M059J (cell line): ENCODE measurements at regions not wholly inside any gene's neighbourhood (a gene's known extent, or its start where the extent isn't known, plus 50 kb on each side); places are given as distances from the start of the nearest gene placed in this dataset.
"Not testable (repeated sequence)": the region's sequence is repeated elsewhere in the genome, so short reads cannot be mapped to it uniquely, and the experiment has no call there.

Experiments used
- DNase-seq: peaks from one replicate; pipeline ENCODE4 v3.0.0-alpha.2; 2012; ENCODE audit warnings: low read depth

GRCh38 chr7:131937868-131938267 is 381.4 kb upstream of the PODXL start:
- no peak for DNase-seq

- DNase-seq = no peak
Observed at GRCh38 chr7:131935180-131935579, 378.8 kb upstream of the PODXL start.

GRCh38 chr7:131934452-131934851 is 378.0 kb upstream of the PODXL start:
- no peak for DNase-seq

GRCh38 chr7:131933751-131934289 is 377.4 kb upstream of the PODXL start:
- DNase-seq = no peak

GRCh38 chr7:131933219-131933618 is 376.8 kb upstream of the PODXL start:
- not testable (repeated sequence) for DNase-seq

- no peak for DNase-seq
Observed at GRCh38 chr7:131932271-131932670, 375.8 kb upstream of the PODXL start.

- DNase-seq = peak; percentile 35
Observed at GRCh38 chr7:131931370-131931769, 374.9 kb upstream of the PODXL start.

GRCh38 chr7:131929632-131930031 is 373.2 kb upstream of the PODXL start:
- no peak for DNase-seq

- no peak for DNase-seq
Observed at GRCh38 chr7:131927770-131928423, 371.5 kb upstream of the PODXL start.

- no peak for DNase-seq
Observed at GRCh38 chr7:131925636-131926035, 369.2 kb upstream of the PODXL start.

- DNase-seq = no peak
Observed at GRCh38 chr7:131924857-131925256, 368.4 kb upstream of the PODXL start.

- not testable (repeated sequence) for DNase-seq
Observed at GRCh38 chr7:131922948-131923347, 366.5 kb upstream of the PODXL start.

GRCh38 chr7:131921016-131921415 is 364.6 kb upstream of the PODXL start:
- peak; percentile 42 for DNase-seq

- no peak for DNase-seq
Observed at GRCh38 chr7:131919920-131920709, 363.7 kb upstream of the PODXL start.

GRCh38 chr7:131911112-131911511 is 354.7 kb upstream of the PODXL start:
- no peak for DNase-seq

GRCh38 chr7:131909151-131909768 is 352.8 kb upstream of the PODXL start:
- no peak for DNase-seq

GRCh38 chr7:131908714-131909113 is 352.3 kb upstream of the PODXL start:
- DNase-seq = no peak

GRCh38 chr7:131905471-131905973 is 349.1 kb upstream of the PODXL start:
- DNase-seq = no peak

GRCh38 chr7:131904760-131905327 is 348.4 kb upstream of the PODXL start:
- no peak for DNase-seq

GRCh38 chr7:131903315-131903714 is 346.9 kb upstream of the PODXL start:
- no peak for DNase-seq

GRCh38 chr7:131900785-131901287 is 344.4 kb upstream of the PODXL start:
- DNase-seq = no peak
